DOHH2 (cell line): ENCODE measurements at regions not wholly inside any gene's neighbourhood (a gene's known extent, or its start where the extent isn't known, plus 50 kb on each side); places are given as distances from the start of the nearest gene placed in this dataset.
"Not testable (repeated sequence)": the region's sequence is repeated elsewhere in the genome, so short reads cannot be mapped to it uniquely, and the experiment has no call there.

ENCODE experiments used
- EZH2phosphoT487 ChIP-seq: fragments of 200-600 bp; sonication (generic); IDR thresholded peaks from 2 replicates; pipeline ENCODE4 v1.6.1; 2017; ENCODE audit warnings: borderline replicate concordance, mild to moderate bottlenecking, antibody characterized with exemption, low read length, moderate library complexity, mixed read lengths
- TF ChIP-seq, protein P1 (sequence below): fragments of 200-600 bp; sonication (generic); IDR thresholded peaks from one replicate; pipeline ENCODE4 v1.5.1; 2014; ENCODE audit warnings: antibody characterized with exemption, mild to moderate bottlenecking, low read depth, low read length; ENCODE audit not compliant: poor library complexity, severe bottlenecking

DNA sequence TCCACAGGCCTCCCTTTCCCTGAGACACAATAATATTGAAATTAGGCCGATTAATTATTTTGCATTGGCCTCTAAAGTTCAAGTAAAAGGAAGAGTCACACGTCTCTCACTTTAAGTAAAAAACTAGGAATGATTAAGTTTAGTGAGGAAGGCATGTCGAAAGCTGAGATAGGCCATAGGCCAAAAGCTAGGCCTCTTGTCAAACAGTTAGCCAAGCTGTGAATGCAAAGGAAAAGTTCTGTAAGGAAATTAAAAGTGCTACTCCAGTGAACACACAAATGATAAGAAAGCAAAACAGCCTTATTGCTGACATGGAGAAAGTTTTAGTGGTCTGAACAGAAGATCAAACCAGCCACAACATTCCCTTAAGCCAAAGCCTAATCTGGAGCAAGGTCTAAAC is 91.4 kb upstream of the ZC3H11B start:
- TF ChIP-seq, protein P1, sequence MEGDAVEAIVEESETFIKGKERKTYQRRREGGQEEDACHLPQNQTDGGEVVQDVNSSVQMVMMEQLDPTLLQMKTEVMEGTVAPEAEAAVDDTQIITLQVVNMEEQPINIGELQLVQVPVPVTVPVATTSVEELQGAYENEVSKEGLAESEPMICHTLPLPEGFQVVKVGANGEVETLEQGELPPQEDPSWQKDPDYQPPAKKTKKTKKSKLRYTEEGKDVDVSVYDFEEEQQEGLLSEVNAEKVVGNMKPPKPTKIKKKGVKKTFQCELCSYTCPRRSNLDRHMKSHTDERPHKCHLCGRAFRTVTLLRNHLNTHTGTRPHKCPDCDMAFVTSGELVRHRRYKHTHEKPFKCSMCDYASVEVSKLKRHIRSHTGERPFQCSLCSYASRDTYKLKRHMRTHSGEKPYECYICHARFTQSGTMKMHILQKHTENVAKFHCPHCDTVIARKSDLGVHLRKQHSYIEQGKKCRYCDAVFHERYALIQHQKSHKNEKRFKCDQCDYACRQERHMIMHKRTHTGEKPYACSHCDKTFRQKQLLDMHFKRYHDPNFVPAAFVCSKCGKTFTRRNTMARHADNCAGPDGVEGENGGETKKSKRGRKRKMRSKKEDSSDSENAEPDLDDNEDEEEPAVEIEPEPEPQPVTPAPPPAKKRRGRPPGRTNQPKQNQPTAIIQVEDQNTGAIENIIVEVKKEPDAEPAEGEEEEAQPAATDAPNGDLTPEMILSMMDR, result not testable (repeated sequence)
- TF ChIP-seq EZH2phosphoT487, result not testable (repeated sequence)
